Aorta (tissue), 5 donors: ENCODE measurements at regions not wholly inside any gene's neighbourhood (a gene's known extent, or its start where the extent isn't known, plus 50 kb on each side); places are given as distances from the start of the nearest gene placed in this dataset.
"Not testable (repeated sequence)": the region's sequence is repeated elsewhere in the genome, so short reads cannot be mapped to it uniquely, and the experiment has no call there.

Experiments used
- ATAC-seq: fragments of 200-7000 bp; cut with Tn5 transposase; one replicate; pipeline ENCODE4 v1.9.1; 2022; ENCODE audit warnings: moderate library complexity; ENCODE audit not compliant: low FRiP score
- DNase-seq, 2 donors: peaks; one replicate each; pipeline ENCODE4 v3.0.0-alpha.2; 2020
- H3K27ac ChIP-seq, 2 donors: one replicate each; pipeline ENCODE4 v1.5.1; 2013; ENCODE audit warnings: low read length in 2 of 2, mild to moderate bottlenecking in 2 of 2, moderate library complexity in 2 of 2, control low read depth in 1 of 2, inconsistent platforms in 1 of 2, low read depth in 1 of 2
- H3K27me3 ChIP-seq, 2 donors: one replicate each; pipeline ENCODE4 v1.6.1; 2013; ENCODE audit warnings: control low read depth in 1 of 2, low read length in 1 of 2, mild to moderate bottlenecking in 1 of 2, moderate library complexity in 1 of 2; ENCODE audit not compliant: insufficient read depth in 2 of 2, control insufficient read depth in 1 of 2
- H3K36me3 ChIP-seq, 2 donors: one replicate each; pipeline ENCODE4 v1.6.1; 2013; ENCODE audit warnings: control low read depth in 1 of 2, low read length in 1 of 2, mild to moderate bottlenecking in 1 of 2; ENCODE audit not compliant: insufficient read depth in 2 of 2, control insufficient read depth in 1 of 2
- H3K4me1 ChIP-seq, 2 donors: one replicate each; pipeline ENCODE4 v1.6.1; 2013; ENCODE audit warnings: low read length in 2 of 2, control low read depth in 1 of 2, mild to moderate bottlenecking in 1 of 2, moderate library complexity in 1 of 2; ENCODE audit not compliant: insufficient read depth in 2 of 2, control insufficient read depth in 1 of 2
- H3K4me3 ChIP-seq, 2 donors: one replicate each; pipeline ENCODE4 v1.5.1; 2013; ENCODE audit warnings: low read length in 2 of 2, control low read depth in 1 of 2, mild to moderate bottlenecking in 1 of 2
- H3K9me3 ChIP-seq: one replicate; pipeline ENCODE4 v1.6.1; 2013; ENCODE audit warnings: mild to moderate bottlenecking, low read length; ENCODE audit not compliant: control insufficient read depth
- whole genome bisulfite sequencing, 2 donors: extraction: QIAGEN DNeasy Blood & Tissue Kit; methylation state at CpG; one replicate each; pipeline ENCODE4 v1.1.7; 2013; 5-methylcytosine and 5-hydroxymethylcytosine counted together
- intact Hi-C, 2 donors: fragments of 100-400 bp; cut with DNase I; formaldehyde crosslinking; loops; one replicate each; pipeline versions ENCODE4 v1.14.2 to v1.15.0; 2022
- donor health status: healthy with polysubstance abuse.
- donor health status: Bipolar disorder and iron deficiency.
- donor health status: DM: no; HTN: no; CAD: no.
- donor health status: DM: no; HTN: no; CAD: no.
- donor health status: DM: yes; HTN: yes; CAD: no.

GRCh38 chr5:109630093-109630492, 59.6 kb upstream of the MAN2A1 start:
- Histone ChIP-seq H3K4me3 (no peak overlapping the region), H3K4me1 (no peaks in the 10 kb centered on the region), H3K36me3 (no peaks in the 10 kb centered on the region), H3K9me3 (no peaks in the 10 kb centered on the region), H3K27ac (no peak overlapping the region), H3K27me3 (no peaks in the 10 kb centered on the region)
- intact Hi-C loops = no loop called here
- WGBS, 2 donors = 8 to 14% methylated on average over 4 of the region's 4 CpGs
- DNase-seq (no peak), ATAC-seq (no peak)

GRCh38 chr5:109628591-109628990, 61.1 kb upstream of the MAN2A1 start:
- no peaks in the 10 kb centered on the region for H3K4me1 ChIP-seq
- no peaks in the 10 kb centered on the region for H3K27me3 ChIP-seq
- intact Hi-C loops = no loop called here
- WGBS, 2 donors = 97 to 98% methylated on average over 3 of the region's 3 CpGs
- H3K4me3 ChIP-seq = no peak overlapping the region
- DNase-seq (no peak), ATAC-seq (no peak)
- no peaks in the 10 kb centered on the region for H3K9me3 ChIP-seq
- no peaks in the 10 kb centered on the region for H3K36me3 ChIP-seq
- no peak overlapping the region for H3K27ac ChIP-seq

DNA sequence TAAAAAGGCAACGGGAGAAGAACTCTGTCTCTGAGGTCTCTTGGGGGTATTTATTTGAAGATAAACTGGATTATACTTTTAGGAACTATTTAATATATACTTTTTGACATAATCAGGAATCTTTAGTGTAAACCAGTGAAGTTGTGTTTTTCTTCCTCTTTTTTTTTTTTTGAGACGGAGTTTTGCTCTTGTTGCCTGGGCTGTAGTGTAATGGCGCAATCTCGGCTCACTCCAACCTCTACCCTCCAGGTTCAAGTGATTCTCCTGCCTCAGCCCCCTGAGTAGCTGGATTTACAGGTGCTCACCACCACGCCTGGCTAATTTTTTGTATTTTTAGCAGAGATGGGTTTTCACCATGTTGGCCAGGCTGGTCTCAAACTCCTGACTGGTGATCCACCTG, 68.5 kb upstream of the MAN2A1 start:
- H3K27me3 ChIP-seq, H3K9me3 ChIP-seq, intact Hi-C loops, ATAC-seq, H3K36me3 ChIP-seq, H3K4me1 ChIP-seq, H3K4me3 ChIP-seq, DNase-seq, H3K27ac ChIP-seq: not testable (repeated sequence)
- WGBS, 2 donors = 93 to 95% methylated on average over 5 of the region's 5 CpGs

DNA sequence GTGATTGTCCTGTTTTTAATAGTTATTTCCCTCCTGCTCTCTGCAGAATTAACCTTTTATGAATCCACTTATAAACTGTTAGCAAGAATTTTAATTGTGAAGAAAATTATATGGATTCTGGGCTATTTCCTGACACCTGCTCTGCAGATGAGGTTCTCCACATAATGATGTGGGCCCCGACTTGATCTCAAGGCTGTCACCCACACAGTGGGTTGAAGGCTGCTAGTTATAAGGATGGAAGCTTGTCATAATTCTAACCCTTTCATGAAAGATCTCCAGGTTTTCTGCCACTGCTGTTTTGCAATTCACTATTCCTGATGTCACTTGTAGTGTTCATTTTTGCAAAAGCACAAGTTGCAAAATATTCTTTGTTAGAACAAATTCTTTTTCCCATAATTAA, 69.1 kb upstream of the MAN2A1 start:
- ATAC-seq (no peak), DNase-seq (no peak)
- WGBS, 2 donors = 88 to 94% methylated on average over 1 of the region's 1 CpG
- no peak overlapping the region for H3K27ac ChIP-seq
- no peaks in the 10 kb centered on the region for H3K27me3 ChIP-seq
- no peaks in the 10 kb centered on the region for H3K36me3 ChIP-seq
- no peaks in the 10 kb centered on the region for H3K9me3 ChIP-seq
- H3K4me3 ChIP-seq = no peak overlapping the region
- H3K4me1 ChIP-seq = peaks cover 2% of the 10 kb centered on the region in 2 donors
- intact Hi-C loops = no loop called here

DNA sequence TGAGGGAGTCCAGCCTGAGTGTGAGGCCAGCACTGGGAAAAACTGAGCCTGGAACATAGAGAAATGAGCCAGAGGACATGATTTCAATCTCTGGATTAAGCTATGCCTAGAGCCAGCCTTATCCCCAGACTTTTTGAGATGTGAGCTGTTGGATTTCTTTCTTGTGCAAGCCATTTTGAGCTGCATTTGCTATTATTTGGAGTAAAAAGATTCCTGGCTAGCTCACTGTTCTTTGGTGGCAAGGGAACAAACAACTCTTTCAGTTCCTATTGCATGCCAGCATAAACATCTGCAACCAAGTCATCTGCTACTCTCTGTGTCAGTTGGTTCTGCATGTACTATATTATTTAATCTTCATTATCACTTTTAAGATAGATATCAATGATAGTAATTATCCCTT, 70.1 kb upstream of the MAN2A1 start:
- no peaks in the 10 kb centered on the region for H3K27me3 ChIP-seq
- no peak overlapping the region for H3K4me3 ChIP-seq
- intact Hi-C loops = no loop called here
- no peaks in the 10 kb centered on the region for H3K9me3 ChIP-seq
- ATAC-seq = no peak
- H3K36me3 ChIP-seq = no peaks in the 10 kb centered on the region
- no peak for DNase-seq
- H3K4me1 ChIP-seq = peaks cover 2% of the 10 kb centered on the region in 2 donors
- no peak overlapping the region for H3K27ac ChIP-seq

DNA sequence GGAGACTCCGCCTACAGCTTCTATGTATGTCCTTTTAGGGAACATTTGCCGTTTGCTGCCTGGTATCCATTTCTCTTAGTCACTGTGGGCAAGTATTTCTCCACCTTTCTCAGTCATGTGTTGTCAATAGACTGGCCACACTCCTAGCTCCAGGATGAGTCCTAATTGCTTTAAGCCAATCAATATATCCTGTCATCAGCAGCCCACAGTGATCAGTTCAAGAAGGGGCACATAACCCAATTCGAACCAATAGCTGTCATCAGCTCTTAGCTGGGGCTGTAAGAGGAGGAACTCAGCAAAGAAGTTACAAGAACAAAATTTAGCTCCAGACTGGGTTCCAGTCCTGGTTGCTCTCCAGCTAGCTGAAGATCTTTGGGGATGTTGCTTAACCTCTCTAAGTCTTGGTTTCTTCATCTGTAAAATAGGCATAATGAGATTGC, 70.7 kb upstream of the MAN2A1 start:
- WGBS, 2 donors = 74 to 88% methylated on average over 3 of the region's 3 CpGs

DNA sequence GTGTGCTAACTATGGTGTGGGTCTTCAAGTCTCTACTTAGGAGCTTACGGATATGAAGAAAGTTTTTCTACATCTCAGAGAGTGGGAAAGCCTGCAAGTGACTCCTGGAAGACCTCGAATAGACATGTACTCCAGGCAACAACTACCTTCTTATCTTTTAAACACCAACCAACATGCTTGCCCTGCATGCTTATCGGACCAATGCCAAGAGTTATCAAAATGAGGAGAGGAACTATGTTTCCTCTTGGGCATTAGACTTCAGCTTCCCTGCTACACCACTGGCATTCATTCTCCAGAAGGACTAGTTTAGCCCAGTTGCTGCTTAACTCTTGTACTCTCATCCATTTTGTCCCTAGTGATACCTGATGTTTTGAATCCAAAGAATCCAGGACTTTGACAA, 74.7 kb upstream of the MAN2A1 start:
- no peak for ATAC-seq
- intact Hi-C loops = no loop called here
- WGBS, 2 donors = 78 to 80% methylated on average over 3 of the region's 3 CpGs

More for the DNA sequence above, 70.7 kb upstream of the MAN2A1 start:
- ATAC-seq (no peak), DNase-seq (no peak)
- no peak overlapping the region for H3K27ac ChIP-seq
- H3K27me3 ChIP-seq = no peaks in the 10 kb centered on the region
- H3K4me3 ChIP-seq = no peak overlapping the region
- no peaks in the 10 kb centered on the region for H3K9me3 ChIP-seq
- no peaks in the 10 kb centered on the region for H3K36me3 ChIP-seq
- H3K4me1 ChIP-seq = peaks cover 2% of the 10 kb centered on the region in 2 donors
- intact Hi-C loops = no loop called here

GRCh38 chr5:109614301-109614700, 75.4 kb upstream of the MAN2A1 start:
- Histone ChIP-seq H3K27me3 (no peaks in the 10 kb centered on the region), H3K4me3 (no peak overlapping the region), H3K27ac (no peak overlapping the region), H3K9me3 (no peaks in the 10 kb centered on the region), H3K4me1 (no peaks in the 10 kb centered on the region), H3K36me3 (no peaks in the 10 kb centered on the region)
- ATAC-seq = no peak
- no peak for DNase-seq
- 90 to 94% methylated on average over 4 of the region's 4 CpGs for WGBS, 2 donors
- intact Hi-C loops = no loop called here

More for the DNA sequence above, 74.7 kb upstream of the MAN2A1 start:
- no peak overlapping the region for H3K27ac ChIP-seq
- H3K4me1 ChIP-seq = peaks cover 2% of the 10 kb centered on the region in 2 donors
- no peaks in the 10 kb centered on the region for H3K9me3 ChIP-seq
- no peak for DNase-seq
- no peak overlapping the region for H3K4me3 ChIP-seq
- no peaks in the 10 kb centered on the region for H3K36me3 ChIP-seq
- H3K27me3 ChIP-seq = no peaks in the 10 kb centered on the region

DNA sequence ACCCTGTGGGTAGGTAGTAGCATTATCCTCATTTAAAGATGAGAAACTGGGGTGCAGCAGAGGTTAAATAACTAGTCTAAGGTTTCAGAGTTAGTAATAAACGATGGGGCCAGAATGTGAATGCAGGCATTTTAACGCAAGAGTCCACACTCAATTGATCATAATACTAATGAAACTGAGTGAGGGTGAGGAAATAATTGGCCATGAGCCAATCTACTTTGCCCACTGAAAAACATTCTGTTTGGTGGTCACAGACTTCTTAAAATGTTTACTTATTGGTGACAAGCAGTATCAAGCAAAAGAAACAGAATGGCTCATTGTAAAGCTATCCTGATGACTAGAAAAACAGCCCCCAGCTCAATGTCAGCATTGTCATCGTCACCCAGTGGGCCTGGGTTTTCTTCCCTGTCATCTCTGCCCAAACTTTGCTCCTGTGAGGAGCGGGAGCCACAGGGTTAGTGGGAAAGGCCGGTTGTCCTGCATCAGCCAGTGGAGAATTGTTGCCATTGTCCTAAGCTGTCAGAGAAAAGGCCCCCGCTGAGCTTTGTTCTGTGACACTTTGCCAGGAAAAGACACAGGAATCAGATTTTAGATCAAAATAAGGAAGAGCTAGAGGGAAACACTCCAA, 77.3 kb upstream of the MAN2A1 start:
- 85 to 91% methylated on average over 6 of the region's 6 CpGs for WGBS, 2 donors
- Histone ChIP-seq H3K4me1 (no peaks in the 10 kb centered on the region), H3K27me3 (no peaks in the 10 kb centered on the region), H3K36me3 (no peaks in the 10 kb centered on the region), H3K27ac (no peak overlapping the region), H3K4me3 (no peak overlapping the region), H3K9me3 (no peaks in the 10 kb centered on the region)
- intact Hi-C loops = no loop called here
- no peak for DNase-seq
- no peak for ATAC-seq
